ENCODE measurements at regions not wholly inside any gene's neighbourhood (a gene's known extent, or its start where the extent isn't known, plus 50 kb on each side); places are given as distances from the start of the nearest gene placed in this dataset.

DNA sequence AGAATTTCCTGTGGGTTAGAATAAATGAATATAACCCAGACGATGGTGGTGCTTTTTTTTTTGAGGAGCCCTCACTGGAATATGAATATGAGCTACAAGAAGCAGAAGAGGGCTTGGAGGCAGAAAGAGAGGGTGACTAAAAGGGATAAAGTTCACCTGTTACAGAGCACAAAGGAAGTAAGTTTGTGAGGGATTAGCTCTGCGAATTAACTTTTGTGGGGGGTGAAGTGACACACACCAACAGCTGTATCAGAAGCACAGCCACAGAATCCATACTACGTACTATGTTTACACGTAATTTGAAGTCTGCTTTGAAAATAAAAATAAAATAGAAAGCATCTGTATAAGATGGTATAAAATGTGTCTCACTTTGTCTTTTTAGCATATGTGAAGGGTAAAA lies 963.6 kb upstream of the DIAPH2 start:
- no peak for TF ChIP-seq POLR2A (IDR thresholded peaks at IDR 0.05)
- TF ChIP-seq, protein P1, sequence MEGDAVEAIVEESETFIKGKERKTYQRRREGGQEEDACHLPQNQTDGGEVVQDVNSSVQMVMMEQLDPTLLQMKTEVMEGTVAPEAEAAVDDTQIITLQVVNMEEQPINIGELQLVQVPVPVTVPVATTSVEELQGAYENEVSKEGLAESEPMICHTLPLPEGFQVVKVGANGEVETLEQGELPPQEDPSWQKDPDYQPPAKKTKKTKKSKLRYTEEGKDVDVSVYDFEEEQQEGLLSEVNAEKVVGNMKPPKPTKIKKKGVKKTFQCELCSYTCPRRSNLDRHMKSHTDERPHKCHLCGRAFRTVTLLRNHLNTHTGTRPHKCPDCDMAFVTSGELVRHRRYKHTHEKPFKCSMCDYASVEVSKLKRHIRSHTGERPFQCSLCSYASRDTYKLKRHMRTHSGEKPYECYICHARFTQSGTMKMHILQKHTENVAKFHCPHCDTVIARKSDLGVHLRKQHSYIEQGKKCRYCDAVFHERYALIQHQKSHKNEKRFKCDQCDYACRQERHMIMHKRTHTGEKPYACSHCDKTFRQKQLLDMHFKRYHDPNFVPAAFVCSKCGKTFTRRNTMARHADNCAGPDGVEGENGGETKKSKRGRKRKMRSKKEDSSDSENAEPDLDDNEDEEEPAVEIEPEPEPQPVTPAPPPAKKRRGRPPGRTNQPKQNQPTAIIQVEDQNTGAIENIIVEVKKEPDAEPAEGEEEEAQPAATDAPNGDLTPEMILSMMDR (IDR thresholded peaks at IDR 0.05), result no peak
- H3K4me1 ChIP-seq, result no peaks in the 10 kb centered on the region
- DNase-seq, result no peak
- no peaks in the 10 kb centered on the region for H3K27me3 ChIP-seq
- no peaks in the 10 kb centered on the region for H3K9me3 ChIP-seq
- no peak overlapping the region for H3K27ac ChIP-seq
- 68 to 77% methylated on average over 4 of the region's 4 CpGs for WGBS, 2 donors
- H3K36me3 ChIP-seq (ENCODE audit: low read depth, missing control alignments), result no peaks in the 10 kb centered on the region
- H3K4me3 ChIP-seq, result no peak overlapping the region
- intact Hi-C loops (cut with DNase I; ENCODE audit: low total_unique reads), result no loop called here

GRCh38 chrX:95728446-95728845 lies 956.2 kb upstream of the DIAPH2 start:
- DNase-seq, result no peak
- Histone ChIP-seq H3K4me1 (no peaks in the 10 kb centered on the region), H3K27me3 (no peaks in the 10 kb centered on the region), H3K4me3 (no peak overlapping the region), H3K36me3 (ENCODE audit: low read depth, missing control alignments) (no peaks in the 10 kb centered on the region), H3K9me3 (no peaks in the 10 kb centered on the region), H3K27ac (no peak overlapping the region)
- 95 to 100% methylated on average over 1 of the region's 1 CpG for WGBS, 2 donors
- intact Hi-C loops (cut with DNase I; ENCODE audit: low total_unique reads), result no loop called here
- no peak for TF ChIP-seq POLR2A (IDR thresholded peaks at IDR 0.05)
- TF ChIP-seq, protein P1 (IDR thresholded peaks at IDR 0.05), result no peak

DNA sequence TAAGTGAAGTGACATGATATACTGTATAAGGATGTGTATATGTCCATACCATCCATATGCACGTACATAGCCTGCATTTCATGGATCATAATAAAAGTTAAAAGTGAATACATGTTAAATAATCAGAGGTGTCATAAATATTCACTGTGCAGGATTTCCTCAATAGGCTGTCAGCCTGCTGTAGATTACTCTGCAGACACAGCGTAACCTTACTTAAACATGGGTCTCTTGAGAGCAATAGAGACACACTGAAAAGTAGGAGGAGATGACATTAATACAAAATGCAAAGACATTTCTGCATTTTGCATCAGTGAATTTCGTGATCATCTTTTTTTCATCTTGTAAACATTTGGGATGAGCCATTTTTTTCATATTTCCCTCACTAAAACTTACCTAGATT lies 955.2 kb upstream of the DIAPH2 start:
- no peaks in the 10 kb centered on the region for H3K27me3 ChIP-seq
- no peaks in the 10 kb centered on the region for H3K36me3 ChIP-seq (ENCODE audit: low read depth, missing control alignments)
- no peak overlapping the region for H3K4me3 ChIP-seq
- WGBS, 2 donors, result 69 to 74% methylated on average over 3 of the region's 3 CpGs
- H3K4me1 ChIP-seq, result no peaks in the 10 kb centered on the region
- intact Hi-C loops (cut with DNase I; ENCODE audit: low total_unique reads), result no loop called here
- TF ChIP-seq, protein P1 (IDR thresholded peaks at IDR 0.05), result no peak
- no peak for TF ChIP-seq POLR2A (IDR thresholded peaks at IDR 0.05)
- H3K9me3 ChIP-seq, result no peaks in the 10 kb centered on the region
- no peak overlapping the region for H3K27ac ChIP-seq
- DNase-seq, result no peak

- Histone ChIP-seq H3K27ac (no peak overlapping the region), H3K4me1 (no peaks in the 10 kb centered on the region), H3K9me3 (no peaks in the 10 kb centered on the region), H3K27me3 (no peaks in the 10 kb centered on the region), H3K36me3 (ENCODE audit: low read depth, missing control alignments) (no peaks in the 10 kb centered on the region), H3K4me3 (no peak overlapping the region)
- TF ChIP-seq, protein P1 (IDR thresholded peaks at IDR 0.05), result no peak
- no peak for TF ChIP-seq POLR2A (IDR thresholded peaks at IDR 0.05)
- intact Hi-C loops (cut with DNase I; ENCODE audit: low total_unique reads), result no loop called here
- whole genome bisulfite sequencing, 2 donors, result 91 to 100% methylated on average over 3 of the region's 3 CpGs
- no peak for DNase-seq
Observed at GRCh38 chrX:95733426-95733825, 951.2 kb upstream of the DIAPH2 start.

DNA sequence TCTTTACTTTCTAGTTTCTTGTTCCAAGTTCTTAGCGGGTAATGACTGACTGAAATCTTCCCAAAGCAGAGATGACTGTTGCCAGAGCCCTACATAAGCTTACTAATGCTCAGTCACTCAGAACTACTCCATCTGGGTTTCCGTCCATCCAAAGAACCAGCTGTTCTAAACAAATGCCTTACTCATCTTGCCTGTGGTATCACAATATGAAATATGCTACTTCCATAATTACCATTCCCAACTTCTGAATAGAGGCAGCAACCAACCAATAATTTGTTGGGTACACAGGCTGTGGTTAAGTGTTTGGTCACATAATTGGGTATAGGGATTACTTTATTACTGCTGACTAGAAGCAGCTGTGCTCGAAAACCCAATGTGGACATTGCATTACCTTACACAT lies 930.2 kb upstream of the DIAPH2 start:
- 44 to 92% methylated on average over 2 to 3 of the region's 3 CpGs for WGBS, 2 donors
- TF ChIP-seq, protein P1 (IDR thresholded peaks at IDR 0.05), result no peak
- no peak for TF ChIP-seq POLR2A (IDR thresholded peaks at IDR 0.05)
- intact Hi-C loops (cut with DNase I; ENCODE audit: low total_unique reads), result no loop called here
- Histone ChIP-seq H3K4me3 (no peak overlapping the region), H3K4me1 (no peaks in the 10 kb centered on the region), H3K27ac (no peak overlapping the region), H3K36me3 (ENCODE audit: low read depth, missing control alignments) (no peaks in the 10 kb centered on the region), H3K27me3 (no peaks in the 10 kb centered on the region), H3K9me3 (no peaks in the 10 kb centered on the region)
- DNase-seq, result no peak
